H9 (cell line): ENCODE measurements at regions not wholly inside any gene's neighbourhood (a gene's known extent, or its start where the extent isn't known, plus 50 kb on each side); places are given as distances from the start of the nearest gene placed in this dataset.

Experiments used
- DNase-seq: peaks from one replicate; pipeline ENCODE4 v3.0.0-alpha.2; 2017
- H2AFZ ChIP-seq: one replicate; pipeline ENCODE4 v1.6.1; 2013; ENCODE audit warnings: mild to moderate bottlenecking, low read length, control low read depth, moderate library complexity
- H2AK5ac ChIP-seq: 2 replicates; pipeline ENCODE4 v1.6.1; 2013; ENCODE audit warnings: low read length, control low read depth, mixed read lengths; ENCODE audit not compliant: insufficient read length
- H2BK120ac ChIP-seq: one replicate; pipeline ENCODE4 v1.6.1; 2013; ENCODE audit warnings: low read depth, mild to moderate bottlenecking, low read length, control low read depth, inconsistent platforms; ENCODE audit not compliant: poor library complexity, severe bottlenecking
- H2BK12ac ChIP-seq: 2 replicates; pipeline ENCODE4 v1.6.1; 2013; ENCODE audit warnings: low read length, control low read depth, mixed read lengths, low read depth; ENCODE audit not compliant: insufficient read length
- H2BK15ac ChIP-seq: 2 replicates; pipeline ENCODE4 v1.6.1; 2013; ENCODE audit warnings: low read depth, low read length, control low read depth
- H2BK20ac ChIP-seq: one replicate; pipeline ENCODE4 v1.6.1; 2013; ENCODE audit warnings: low read depth, mild to moderate bottlenecking, low read length, control low read depth, inconsistent platforms; ENCODE audit not compliant: poor library complexity, severe bottlenecking
- H2BK5ac ChIP-seq: 2 replicates; pipeline ENCODE4 v1.6.1; 2013; ENCODE audit warnings: low read length, control low read depth, mixed read lengths; ENCODE audit not compliant: insufficient read length
- H3K14ac ChIP-seq: 2 replicates; pipeline ENCODE4 v1.6.1; 2013; ENCODE audit warnings: low read length, control low read depth; ENCODE audit not compliant: insufficient read depth
- H3K18ac ChIP-seq: 2 replicates; pipeline ENCODE4 v1.6.1; 2013; ENCODE audit warnings: low read depth, mild to moderate bottlenecking, mixed read lengths, low read length, control low read depth; ENCODE audit not compliant: insufficient read length
- H3K23ac ChIP-seq: 2 replicates; pipeline ENCODE4 v1.6.1; 2013; ENCODE audit warnings: low read length, control low read depth, mixed read lengths, low read depth; ENCODE audit not compliant: insufficient read length
- H3K23me2 ChIP-seq: 2 replicates; pipeline ENCODE4 v1.6.1; 2013; ENCODE audit warnings: low read depth, mild to moderate bottlenecking, mixed read lengths, low read length, control low read depth; ENCODE audit not compliant: insufficient read length, poor library complexity, severe bottlenecking
- H3K27ac ChIP-seq: 2 replicates; pipeline ENCODE4 v1.5.1; 2013; ENCODE audit warnings: low read length, control low read depth, mixed read lengths, low read depth; ENCODE audit not compliant: insufficient read length
- H3K27me3 ChIP-seq: 2 replicates; pipeline ENCODE4 v1.6.1; 2013; ENCODE audit warnings: low read length, control low read depth, inconsistent platforms; ENCODE audit not compliant: insufficient read depth
- H3K4ac ChIP-seq: 2 replicates; pipeline ENCODE4 v1.6.1; 2013; ENCODE audit warnings: low read depth, mild to moderate bottlenecking, control low read depth, inconsistent platforms, low read length, moderate library complexity
- H3K4me1 ChIP-seq: 2 replicates; pipeline ENCODE4 v1.6.1; 2013; ENCODE audit warnings: low read length, control low read depth, inconsistent platforms; ENCODE audit not compliant: insufficient read depth
- H3K4me2 ChIP-seq: 2 replicates; pipeline ENCODE4 v1.6.1; 2013; ENCODE audit warnings: low read length, control low read depth, mixed read lengths; ENCODE audit not compliant: insufficient read length, insufficient read depth
- H3K56ac ChIP-seq: 2 replicates; pipeline ENCODE4 v1.6.1; 2013; ENCODE audit warnings: low read depth, mild to moderate bottlenecking, mixed read lengths, low read length, control low read depth; ENCODE audit not compliant: insufficient read length
- H3K79me1 ChIP-seq: 2 replicates; pipeline ENCODE4 v1.6.1; 2013; ENCODE audit warnings: low read depth, mild to moderate bottlenecking, moderate library complexity, low read length, control low read depth, inconsistent platforms; ENCODE audit not compliant: insufficient read depth, poor library complexity, severe bottlenecking
- H3K79me2 ChIP-seq: 2 replicates; pipeline ENCODE4 v1.6.1; 2013; ENCODE audit warnings: low read length, control low read depth, inconsistent platforms; ENCODE audit not compliant: insufficient read depth
- H3K9ac ChIP-seq: 2 replicates; pipeline ENCODE4 v1.6.1; 2013; ENCODE audit warnings: low read length, control low read depth, mixed read lengths; ENCODE audit not compliant: insufficient read length; ENCODE audit errors: extremely low read depth
- H3K9me3 ChIP-seq: one replicate; pipeline ENCODE4 v1.6.1; 2013; ENCODE audit warnings: low read depth, low read length, inconsistent platforms; ENCODE audit not compliant: control insufficient read depth
- H3T11ph ChIP-seq: one replicate; pipeline ENCODE4 v1.6.1; 2013; ENCODE audit warnings: mild to moderate bottlenecking, low read length, control low read depth, inconsistent platforms
- H4K20me1 ChIP-seq: one replicate; pipeline ENCODE4 v1.6.1; 2013; ENCODE audit not compliant: control insufficient read depth, insufficient read length, insufficient read depth
- H4K5ac ChIP-seq: 2 replicates; pipeline ENCODE4 v1.6.1; 2013; ENCODE audit warnings: low read depth, mild to moderate bottlenecking, mixed read lengths, low read length, control low read depth; ENCODE audit not compliant: insufficient read length
- H4K8ac ChIP-seq: replicated peaks from 2 replicates; pipeline ENCODE4 v1.6.1; 2013; ENCODE audit warnings: low read length, control low read depth, mixed read lengths, low read depth; ENCODE audit not compliant: insufficient read length
- H4K91ac ChIP-seq: 2 replicates; pipeline ENCODE4 v1.6.1; 2013; ENCODE audit warnings: low read depth, mild to moderate bottlenecking, moderate library complexity, mixed read lengths, low read length, control low read depth; ENCODE audit not compliant: insufficient read length
- H3K27ac Mint-ChIP-seq, 3 experiments: 2 replicates in 2 of 3; 3 replicates in 1 of 3; pipeline ENCODE4 v1.8.0; 2020 to 2021; ENCODE audit warnings: mixed read lengths in 3 of 3, mild to moderate bottlenecking in 1 of 3, moderate library complexity in 1 of 3
- H3K27me3 Mint-ChIP-seq: 2 replicates; pipeline ENCODE4 v1.8.0; 2021; ENCODE audit warnings: low read depth, mild to moderate bottlenecking, moderate library complexity, mixed read lengths
- H3K36me3 Mint-ChIP-seq, 3 experiments: 2 replicates in 2 of 3; 3 replicates in 1 of 3; pipeline ENCODE4 v1.8.0; 2020 to 2021; ENCODE audit warnings: low read depth in 3 of 3, mixed read lengths in 3 of 3; ENCODE audit not compliant: insufficient read depth in 1 of 3
- H3K4me1 Mint-ChIP-seq, 2 experiments: 2 replicates each; pipeline ENCODE4 v1.8.0; 2020; ENCODE audit warnings: mixed read lengths in 2 of 2
- H3K4me3 Mint-ChIP-seq, 2 experiments: 2 replicates in 1 of 2; 3 replicates in 1 of 2; pipeline ENCODE4 v1.8.0; 2020 to 2021; ENCODE audit warnings: mild to moderate bottlenecking in 2 of 2, mixed read lengths in 2 of 2, moderate library complexity in 1 of 2
- H3K9me3 Mint-ChIP-seq, 2 experiments: 2 replicates in 1 of 2; 3 replicates in 1 of 2; pipeline ENCODE4 v1.8.0; 2020; ENCODE audit warnings: mild to moderate bottlenecking in 2 of 2, mixed read lengths in 2 of 2, moderate library complexity in 1 of 2
- WGBS: extraction: QIAGEN DNeasy Blood & Tissue Kit; methylation state at CpG from one replicate; pipeline ENCODE4 v1.1.7; 2013; ENCODE audit warnings: missing lambda C conversion rate, low lambda C conversion rate, mixed read lengths; ENCODE audit not compliant: insufficient read length; ENCODE audit errors: extremely low coverage; 5-methylcytosine and 5-hydroxymethylcytosine counted together
- TF ChIP-seq, protein P1 (sequence below): fragments of 200-600 bp; sonication (generic); conservative IDR thresholded peaks from 3 replicates; pipeline ENCODE4 v1.8.0; 2021; ENCODE audit warnings: antibody characterized with exemption, mild to moderate bottlenecking

DNA sequence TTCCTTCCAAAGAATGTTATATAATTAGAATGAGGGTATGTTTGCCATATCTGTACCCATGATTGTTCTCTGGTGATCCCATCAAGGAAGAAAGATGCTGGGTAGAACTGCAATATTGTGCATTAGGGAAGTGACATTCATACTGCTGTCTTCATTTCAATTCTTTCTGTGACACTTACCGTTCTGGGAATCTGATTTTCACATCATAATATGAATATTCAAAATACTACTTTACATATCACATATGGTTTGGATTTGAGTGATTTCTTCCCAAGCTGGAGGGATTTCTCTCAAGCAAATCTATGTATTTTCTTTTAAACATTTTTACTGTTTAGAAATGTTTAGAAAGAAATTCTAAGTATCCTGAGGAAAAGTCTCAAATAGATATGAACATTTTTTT is 168.4 kb upstream of the DDX18 start:
- Histone ChIP-seq H3K4ac (no peak overlapping the region), H3K9ac (no peak overlapping the region), H2BK5ac (no peak overlapping the region), H4K8ac (no peak overlapping the region), H2BK12ac (no peak overlapping the region), H3K79me1 (no peaks in the 10 kb centered on the region), H4K91ac (no peak overlapping the region), H2AFZ (no peak overlapping the region), H3K27me3 (no peaks in the 10 kb centered on the region), H3K14ac (no peak overlapping the region), H2BK15ac (no peak overlapping the region), H3K9me3 (no peaks in the 10 kb centered on the region), H2BK120ac (no peak overlapping the region), H3T11ph (no peak overlapping the region), H4K20me1 (no peaks in the 10 kb centered on the region), H3K4me2 (no peak overlapping the region), H3K23me2 (no peaks in the 10 kb centered on the region), H3K79me2 (no peaks in the 10 kb centered on the region), H2AK5ac (no peak overlapping the region), H3K23ac (no peak overlapping the region), H4K5ac (no peak overlapping the region), H3K27ac (no peak overlapping the region), H3K4me1 (no peaks in the 10 kb centered on the region), H3K56ac (no peak overlapping the region), H3K18ac (no peak overlapping the region), H2BK20ac (no peak overlapping the region)
- TF ChIP-seq, protein P1, sequence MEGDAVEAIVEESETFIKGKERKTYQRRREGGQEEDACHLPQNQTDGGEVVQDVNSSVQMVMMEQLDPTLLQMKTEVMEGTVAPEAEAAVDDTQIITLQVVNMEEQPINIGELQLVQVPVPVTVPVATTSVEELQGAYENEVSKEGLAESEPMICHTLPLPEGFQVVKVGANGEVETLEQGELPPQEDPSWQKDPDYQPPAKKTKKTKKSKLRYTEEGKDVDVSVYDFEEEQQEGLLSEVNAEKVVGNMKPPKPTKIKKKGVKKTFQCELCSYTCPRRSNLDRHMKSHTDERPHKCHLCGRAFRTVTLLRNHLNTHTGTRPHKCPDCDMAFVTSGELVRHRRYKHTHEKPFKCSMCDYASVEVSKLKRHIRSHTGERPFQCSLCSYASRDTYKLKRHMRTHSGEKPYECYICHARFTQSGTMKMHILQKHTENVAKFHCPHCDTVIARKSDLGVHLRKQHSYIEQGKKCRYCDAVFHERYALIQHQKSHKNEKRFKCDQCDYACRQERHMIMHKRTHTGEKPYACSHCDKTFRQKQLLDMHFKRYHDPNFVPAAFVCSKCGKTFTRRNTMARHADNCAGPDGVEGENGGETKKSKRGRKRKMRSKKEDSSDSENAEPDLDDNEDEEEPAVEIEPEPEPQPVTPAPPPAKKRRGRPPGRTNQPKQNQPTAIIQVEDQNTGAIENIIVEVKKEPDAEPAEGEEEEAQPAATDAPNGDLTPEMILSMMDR: no peak
- Mint-ChIP-seq H3K27me3 (peaks cover 2% of the 10 kb centered on the region; the same call in 1 of the 2 replicates), H3K36me3 (peaks cover 0 to 6% (median 0%) of the 10 kb centered on the region in 3 experiments; a peak in 4 of 7 replicates), H3K4me3 (no peak overlapping the region), H3K4me1 (peaks cover 0 to 5% of the 10 kb centered on the region in 2 experiments; a peak in 2 of 4 replicates), H3K27ac (no peak overlapping the region), H3K9me3 (peaks cover 4 to 5% of the 10 kb centered on the region in 2 experiments; a peak in 2 of 5 replicates)
- no CpG with 5 or more reads among the region's 1 CpG for WGBS
- no peak for DNase-seq
